Transverse colon (tissue), 3 donors: ENCODE measurements at regions not wholly inside any gene's neighbourhood (a gene's known extent, or its start where the extent isn't known, plus 50 kb on each side); places are given as distances from the start of the nearest gene placed in this dataset.

Experiments used
- EP300 ChIP-seq: sonication (generic); formaldehyde crosslinking; IDR thresholded peaks from one replicate; pipeline ENCODE4 v1.6.1; 2017; ENCODE audit warnings: antibody characterized with exemption, low read depth
- POLR2A ChIP-seq: fragments of 450-650 bp; IDR thresholded peaks from one replicate; pipeline ENCODE4 v1.6.1; 2016; ENCODE audit warnings: antibody characterized with exemption, mild to moderate bottlenecking, moderate library complexity
- TF ChIP-seq, protein P1 (sequence below), 5 experiments: fragments of 200-600 bp in 3 of 5; fragments of 450-650 bp in 2 of 5; sonication (generic) in 3 of 5; IDR thresholded peaks; 1 replicate in 2 of 5; 2 replicates in 3 of 5; pipeline ENCODE4 v1.5.1; 2016 to 2017; ENCODE audit warnings: antibody characterized with exemption in 5 of 5, inconsistent platforms in 3 of 5, mild to moderate bottlenecking in 2 of 5, moderate library complexity in 1 of 5

DNA sequence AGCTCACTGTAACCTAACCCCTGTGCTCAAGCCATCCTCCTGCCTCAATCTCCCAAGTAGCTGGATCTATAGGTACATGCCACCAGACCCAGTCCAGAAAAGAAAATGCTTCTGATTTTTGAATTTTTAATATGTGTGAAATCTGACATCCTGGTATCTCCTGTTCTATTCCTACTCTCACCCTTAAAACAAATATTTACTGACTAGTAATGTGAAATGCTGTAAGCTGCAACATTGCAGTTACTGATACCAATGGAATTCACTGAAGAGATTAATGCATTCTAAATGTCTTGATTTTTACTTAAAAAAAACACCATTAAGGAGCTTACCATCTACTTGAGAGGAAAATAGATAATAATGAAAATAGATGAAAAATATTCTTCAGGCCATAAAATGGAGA, 162.7 kb upstream of the TSLP start:
- no peak for TF ChIP-seq POLR2A
- TF ChIP-seq, protein P1, sequence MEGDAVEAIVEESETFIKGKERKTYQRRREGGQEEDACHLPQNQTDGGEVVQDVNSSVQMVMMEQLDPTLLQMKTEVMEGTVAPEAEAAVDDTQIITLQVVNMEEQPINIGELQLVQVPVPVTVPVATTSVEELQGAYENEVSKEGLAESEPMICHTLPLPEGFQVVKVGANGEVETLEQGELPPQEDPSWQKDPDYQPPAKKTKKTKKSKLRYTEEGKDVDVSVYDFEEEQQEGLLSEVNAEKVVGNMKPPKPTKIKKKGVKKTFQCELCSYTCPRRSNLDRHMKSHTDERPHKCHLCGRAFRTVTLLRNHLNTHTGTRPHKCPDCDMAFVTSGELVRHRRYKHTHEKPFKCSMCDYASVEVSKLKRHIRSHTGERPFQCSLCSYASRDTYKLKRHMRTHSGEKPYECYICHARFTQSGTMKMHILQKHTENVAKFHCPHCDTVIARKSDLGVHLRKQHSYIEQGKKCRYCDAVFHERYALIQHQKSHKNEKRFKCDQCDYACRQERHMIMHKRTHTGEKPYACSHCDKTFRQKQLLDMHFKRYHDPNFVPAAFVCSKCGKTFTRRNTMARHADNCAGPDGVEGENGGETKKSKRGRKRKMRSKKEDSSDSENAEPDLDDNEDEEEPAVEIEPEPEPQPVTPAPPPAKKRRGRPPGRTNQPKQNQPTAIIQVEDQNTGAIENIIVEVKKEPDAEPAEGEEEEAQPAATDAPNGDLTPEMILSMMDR (IDR thresholded peaks at IDR 0.05) = no peak
- TF ChIP-seq EP300 = no peak
